Left colon (tissue), 2 donors: ENCODE measurements at regions not wholly inside any gene's neighbourhood (a gene's known extent, or its start where the extent isn't known, plus 50 kb on each side); places are given as distances from the start of the nearest gene placed in this dataset.
"Not testable (repeated sequence)": the region's sequence is repeated elsewhere in the genome, so short reads cannot be mapped to it uniquely, and the experiment has no call there.

ENCODE experiments used
- ATAC-seq: fragments of 200-7000 bp; cut with Tn5 transposase; one replicate; pipeline ENCODE4 v1.9.1; 2020; ENCODE audit warnings: mild to moderate bottlenecking, moderate library complexity
- DNase-seq, 2 donors: peaks; one replicate each; pipeline ENCODE4 v3.0.0-alpha.2; 2020
- intact Hi-C, 2 donors: fragments of 100-400 bp; cut with DNase I in 1 of 2; cut with micrococcal nuclease in 1 of 2; formaldehyde crosslinking; loops; one replicate each; pipeline versions ENCODE4 v1.11.2 to v1.14.0; 2022; cut with DNase I, micrococcal nuclease
- donor health status: DM: no; HTN: no; CAD: no.
- donor health status: DM: yes; HTN: yes; CAD: no.

- DNase-seq: no peak
- intact Hi-C loops: no loop called here
- ATAC-seq: no peak
Observed at GRCh38 chr4:86511590-86511989, 82.5 kb upstream of the PTPN13 start.

- DNase-seq: no peak
- ATAC-seq: no peak
- intact Hi-C loops: no loop called here
Observed at GRCh38 chr4:86512631-86513030, 81.5 kb upstream of the PTPN13 start.

- intact Hi-C loops, DNase-seq, ATAC-seq: not testable (repeated sequence)
Observed at GRCh38 chr4:86515963-86516362, 78.2 kb upstream of the PTPN13 start.

- intact Hi-C loops: no loop called here
- DNase-seq: no peak
- ATAC-seq: no peak
Observed at GRCh38 chr4:86521373-86521969, 72.6 kb upstream of the PTPN13 start.

GRCh38 chr4:86522349-86522748, 71.8 kb upstream of the PTPN13 start:
- ATAC-seq (no peak), DNase-seq (no peak)
- intact Hi-C loops: no loop called here

GRCh38 chr4:86523333-86523732, 70.8 kb upstream of the PTPN13 start:
- ATAC-seq (no peak), DNase-seq (no peak)
- intact Hi-C loops: no loop called here

- DNase-seq, intact Hi-C loops, ATAC-seq: not testable (repeated sequence)
Observed at GRCh38 chr4:86527713-86528112, 66.4 kb upstream of the PTPN13 start.

GRCh38 chr4:86529436-86529835, 64.7 kb upstream of the PTPN13 start:
- no peak for DNase-seq
- intact Hi-C loops: no loop called here
- ATAC-seq: no peak

- intact Hi-C loops: no loop called here
- DNase-seq (no peak), ATAC-seq (no peak)
Observed at GRCh38 chr4:86530183-86530582, 63.9 kb upstream of the PTPN13 start.

- DNase-seq (no peak), ATAC-seq (no peak)
- intact Hi-C loops: no loop called here
Observed at GRCh38 chr4:86531440-86531839, 62.7 kb upstream of the PTPN13 start.

GRCh38 chr4:86532851-86533250, 61.3 kb upstream of the PTPN13 start:
- intact Hi-C loops: no loop called here
- ATAC-seq (no peak), DNase-seq (no peak)

- intact Hi-C loops: no loop called here
Observed at GRCh38 chr4:86536151-86536550, 58.0 kb upstream of the PTPN13 start.

GRCh38 chr4:86542319-86543027, 51.6 kb upstream of the PTPN13 start:
- intact Hi-C loops: no loop called here
- DNase-seq (no peak), ATAC-seq (no peak)

More at GRCh38 chr4:86536151-86536550, 58.0 kb upstream of the PTPN13 start:
- no peak for DNase-seq
- ATAC-seq: no peak

GRCh38 chr4:86543080-86543479, 51.0 kb upstream of the PTPN13 start:
- ATAC-seq (no peak), DNase-seq (no peak)
- intact Hi-C loops: no loop called here

GRCh38 chr4:86543560-86544309, 50.4 kb upstream of the PTPN13 start:
- intact Hi-C loops: no loop called here
- DNase-seq: no peak
- ATAC-seq: no peak

- ATAC-seq (no peak), DNase-seq (no peak)
- intact Hi-C loops: no loop called here
Observed at GRCh38 chr4:86544310-86544966, 49.7 kb upstream of the PTPN13 start.
